ENCODE measurements at regions not wholly inside any gene's neighbourhood (a gene's known extent, or its start where the extent isn't known, plus 50 kb on each side); places are given as distances from the start of the nearest gene placed in this dataset.

GRCh38 chr2:81703831-81704230, 1399.3 kb upstream of the LRRTM1 start:
- TF ChIP-seq EZH2 (IDR thresholded peaks at IDR 0.05) (no peak), POLR2AphosphoS5 (IDR thresholded peaks at IDR 0.05; ENCODE audit: borderline replicate concordance, low read depth, low read length) (no peak), FOXP2 (optimal IDR thresholded peaks at IDR 0.05; ENCODE audit: control extremely low read depth, extremely low read length, insufficient read depth) (no peak)

All from SK-N-MC (cell line).